ENCODE measurements at regions not wholly inside any gene's neighbourhood (a gene's known extent, or its start where the extent isn't known, plus 50 kb on each side); places are given as distances from the start of the nearest gene placed in this dataset.
"Not testable (repeated sequence)": the region's sequence is repeated elsewhere in the genome, so short reads cannot be mapped to it uniquely, and the experiment has no call there.

DNA sequence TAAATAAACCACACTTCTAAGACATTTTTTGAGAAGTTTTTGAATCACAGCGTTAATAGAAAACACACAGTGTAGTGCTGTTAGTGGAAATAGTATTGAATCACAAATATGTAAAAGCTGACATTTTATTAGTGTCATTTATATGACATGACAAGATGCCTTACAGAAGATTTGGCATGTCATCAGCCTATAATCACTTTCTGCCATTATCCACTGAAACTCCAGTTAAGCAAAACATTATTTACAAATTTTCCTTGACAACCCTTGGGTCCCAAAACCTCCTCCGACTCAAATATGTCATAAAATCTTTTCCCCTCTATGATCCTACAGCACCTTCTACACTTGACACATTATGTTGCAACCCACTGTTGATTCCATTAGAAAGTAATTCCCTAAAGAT, 376.9 kb upstream of the LRFN5 start:
- DNase-seq (ENCODE audit: low read depth): no peak
- no peak overlapping the region for H3K4me3 ChIP-seq (ENCODE audit: control insufficient read depth, low read depth, low read length)
- TF ChIP-seq, protein P1, sequence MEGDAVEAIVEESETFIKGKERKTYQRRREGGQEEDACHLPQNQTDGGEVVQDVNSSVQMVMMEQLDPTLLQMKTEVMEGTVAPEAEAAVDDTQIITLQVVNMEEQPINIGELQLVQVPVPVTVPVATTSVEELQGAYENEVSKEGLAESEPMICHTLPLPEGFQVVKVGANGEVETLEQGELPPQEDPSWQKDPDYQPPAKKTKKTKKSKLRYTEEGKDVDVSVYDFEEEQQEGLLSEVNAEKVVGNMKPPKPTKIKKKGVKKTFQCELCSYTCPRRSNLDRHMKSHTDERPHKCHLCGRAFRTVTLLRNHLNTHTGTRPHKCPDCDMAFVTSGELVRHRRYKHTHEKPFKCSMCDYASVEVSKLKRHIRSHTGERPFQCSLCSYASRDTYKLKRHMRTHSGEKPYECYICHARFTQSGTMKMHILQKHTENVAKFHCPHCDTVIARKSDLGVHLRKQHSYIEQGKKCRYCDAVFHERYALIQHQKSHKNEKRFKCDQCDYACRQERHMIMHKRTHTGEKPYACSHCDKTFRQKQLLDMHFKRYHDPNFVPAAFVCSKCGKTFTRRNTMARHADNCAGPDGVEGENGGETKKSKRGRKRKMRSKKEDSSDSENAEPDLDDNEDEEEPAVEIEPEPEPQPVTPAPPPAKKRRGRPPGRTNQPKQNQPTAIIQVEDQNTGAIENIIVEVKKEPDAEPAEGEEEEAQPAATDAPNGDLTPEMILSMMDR (IDR thresholded peaks at IDR 0.05; ENCODE audit: control insufficient read depth, insufficient read depth, low read depth, low read length, missing control alignments): no peak

DNA sequence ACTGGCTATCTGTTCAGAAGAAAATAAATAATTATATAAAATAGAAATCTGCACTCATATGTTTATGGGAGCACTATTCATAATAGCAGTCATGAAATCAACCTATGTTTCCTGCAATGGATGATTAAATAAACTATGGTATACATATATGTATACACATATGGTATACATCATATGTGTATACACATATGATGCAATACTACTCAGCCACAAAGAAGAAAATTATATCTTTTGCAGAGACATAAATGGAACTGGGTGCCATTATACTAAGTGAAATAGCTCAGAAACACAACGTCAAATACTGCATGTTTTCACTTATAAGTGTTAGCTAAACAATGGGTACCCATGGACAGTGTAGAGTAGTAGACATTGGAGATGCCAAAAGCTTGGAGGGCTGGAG, 381.2 kb upstream of the LRFN5 start:
- TF ChIP-seq, protein P1 (IDR thresholded peaks at IDR 0.05; ENCODE audit: control insufficient read depth, insufficient read depth, low read depth, low read length, missing control alignments): no peak
- no peak overlapping the region for H3K4me3 ChIP-seq (ENCODE audit: control insufficient read depth, low read depth, low read length)
- DNase-seq (ENCODE audit: low read depth): no peak

DNA sequence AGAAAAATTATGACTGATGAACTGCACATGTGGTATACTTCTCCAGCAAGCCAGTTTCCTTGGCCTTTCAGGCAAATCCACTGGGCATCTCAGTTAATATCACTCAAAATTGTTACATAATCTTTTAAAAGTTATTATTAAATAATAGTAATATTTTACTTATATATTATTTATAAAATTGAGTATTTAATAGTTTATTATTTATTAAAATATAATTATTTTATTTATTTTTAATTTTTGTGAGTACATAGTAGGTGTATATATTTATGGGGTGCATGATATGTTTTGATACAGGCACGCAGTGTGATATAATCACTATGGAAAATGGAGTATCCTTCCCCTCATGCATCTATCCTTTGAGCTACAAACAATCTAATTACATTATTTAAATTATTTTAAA, 384.1 kb upstream of the LRFN5 start:
- no peak for DNase-seq (ENCODE audit: low read depth)
- TF ChIP-seq, protein P1 (IDR thresholded peaks at IDR 0.05; ENCODE audit: control insufficient read depth, insufficient read depth, low read depth, low read length, missing control alignments): no peak
- no peak overlapping the region for H3K4me3 ChIP-seq (ENCODE audit: control insufficient read depth, low read depth, low read length)

DNA sequence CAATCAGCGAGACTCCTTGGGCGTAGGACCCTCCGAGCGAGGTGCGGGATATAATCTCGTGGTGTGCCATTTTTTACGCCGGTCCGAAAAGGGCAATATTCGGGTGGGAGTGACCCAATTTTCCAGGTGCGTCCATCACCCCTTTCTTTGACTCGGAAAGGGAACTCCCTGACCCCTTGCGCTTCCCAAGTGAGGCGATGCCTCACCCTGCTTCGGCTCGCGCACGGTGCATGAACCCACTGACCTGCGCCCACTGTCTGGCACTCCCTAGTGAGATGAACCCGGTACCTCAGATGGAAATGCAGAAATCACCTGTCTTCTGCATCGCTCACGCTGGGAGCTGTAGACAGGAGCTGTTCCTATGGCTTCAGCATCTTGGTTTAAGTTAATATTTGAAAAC, 391.7 kb upstream of the LRFN5 start:
- DNase-seq (ENCODE audit: low read depth); H3K4me3 ChIP-seq (ENCODE audit: control insufficient read depth, low read depth, low read length): not testable (repeated sequence)

DNA sequence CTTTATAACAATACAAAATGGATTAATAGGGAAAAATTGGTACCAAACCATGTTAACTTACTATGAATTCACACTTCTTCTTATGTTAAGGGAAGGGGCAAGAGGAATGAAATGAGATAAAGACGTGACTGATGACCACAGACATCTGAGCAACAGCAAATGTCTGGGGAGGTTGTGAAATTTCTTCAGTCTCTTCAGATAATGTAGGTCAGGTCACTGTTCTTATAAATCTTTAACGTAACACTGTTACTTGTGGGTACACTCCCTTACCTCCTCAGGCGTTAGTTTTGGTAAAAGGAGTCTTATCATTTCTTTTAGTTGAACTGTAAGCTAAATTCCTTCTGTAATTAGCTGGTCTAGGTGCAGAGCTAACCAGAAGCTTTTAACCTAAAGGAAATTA, 405.0 kb upstream of the LRFN5 start:
- TF ChIP-seq, protein P1 (IDR thresholded peaks at IDR 0.05; ENCODE audit: control insufficient read depth, insufficient read depth, low read depth, low read length, missing control alignments): no peak
- no peak for DNase-seq (ENCODE audit: low read depth)

DNA sequence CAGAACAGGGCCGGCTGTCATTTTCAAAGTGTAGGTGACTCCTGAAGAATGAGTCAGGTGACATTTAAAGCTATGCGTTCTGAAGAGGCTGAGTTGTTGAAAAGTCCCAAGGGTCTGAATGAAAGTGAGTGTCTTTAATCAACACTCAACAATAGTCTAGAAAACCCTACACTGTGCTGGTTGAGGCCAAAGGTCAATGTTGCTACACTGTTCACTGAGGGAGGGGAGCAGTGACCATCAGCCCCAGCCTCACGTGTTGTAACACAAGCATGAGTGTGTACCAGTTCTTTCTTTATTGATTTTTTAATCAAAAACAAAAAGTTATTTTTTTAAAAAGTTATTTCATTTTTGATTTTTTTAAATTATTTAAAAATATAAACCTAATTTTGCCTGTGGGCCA, 418.8 kb upstream of the LRFN5 start:
- DNase-seq (ENCODE audit: low read depth): no peak
- no peak overlapping the region for H3K4me3 ChIP-seq (ENCODE audit: control insufficient read depth, low read depth, low read length)
- TF ChIP-seq, protein P1 (IDR thresholded peaks at IDR 0.05; ENCODE audit: control insufficient read depth, insufficient read depth, low read depth, low read length, missing control alignments): no peak

More for the DNA sequence above, 405.0 kb upstream of the LRFN5 start:
- H3K4me3 ChIP-seq (ENCODE audit: control insufficient read depth, low read depth, low read length): no peak overlapping the region

DNA sequence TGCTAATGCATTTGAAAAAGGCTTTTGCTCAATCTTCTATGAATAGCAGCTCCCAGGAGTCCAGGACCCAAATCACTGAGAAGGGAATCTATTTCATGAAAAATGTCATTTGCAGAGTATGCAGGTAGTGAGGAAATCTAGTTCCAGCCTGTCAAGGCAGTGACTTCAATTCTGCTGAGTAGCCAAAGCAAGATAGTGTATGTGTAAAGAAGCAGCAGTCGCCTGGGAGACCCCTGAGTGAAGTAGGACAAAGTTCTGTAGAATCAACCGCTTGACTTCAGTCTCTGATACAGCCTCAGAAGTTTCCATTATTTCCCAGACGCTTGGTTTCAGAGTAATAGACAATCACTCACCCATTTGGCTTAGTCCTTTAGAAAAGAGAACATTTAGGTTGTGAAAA, 435.6 kb upstream of the LRFN5 start:
- TF ChIP-seq, protein P1 (IDR thresholded peaks at IDR 0.05; ENCODE audit: control insufficient read depth, insufficient read depth, low read depth, low read length, missing control alignments): no peak
- no peak overlapping the region for H3K4me3 ChIP-seq (ENCODE audit: control insufficient read depth, low read depth, low read length)
- DNase-seq (ENCODE audit: low read depth): no peak

All from AG09309 (cell line).